Skeletal muscle satellite cell (primary cell): ENCODE measurements at regions not wholly inside any gene's neighbourhood (a gene's known extent, or its start where the extent isn't known, plus 50 kb on each side); places are given as distances from the start of the nearest gene placed in this dataset.

Experiments
- H3K27me3 ChIP-seq: 2 replicates; pipeline ENCODE4 v1.7.0; 2013; ENCODE audit warnings: low read length; ENCODE audit not compliant: control insufficient read depth, insufficient read depth
- H3K36me3 ChIP-seq: 2 replicates; pipeline ENCODE4 v1.7.0; 2013; ENCODE audit warnings: mild to moderate bottlenecking, control low read depth, low read length; ENCODE audit not compliant: insufficient read depth
- H3K4me1 ChIP-seq: 2 replicates; pipeline ENCODE4 v1.7.0; 2013; ENCODE audit warnings: low read length; ENCODE audit not compliant: control insufficient read depth, insufficient read depth
- H3K4me2 ChIP-seq: 2 replicates; pipeline ENCODE4 v1.7.0; 2013; ENCODE audit warnings: mild to moderate bottlenecking, low read length
- H3K4me3 ChIP-seq: 2 replicates; pipeline ENCODE4 v1.7.0; 2013; ENCODE audit warnings: low read length
- H3K9ac ChIP-seq: 2 replicates; pipeline ENCODE4 v1.7.0; 2013; ENCODE audit warnings: mild to moderate bottlenecking, low read depth, low read length, moderate library complexity
- H3K9me3 ChIP-seq: replicated peaks from 2 replicates; pipeline ENCODE4 v1.7.0; 2013; ENCODE audit warnings: mild to moderate bottlenecking, control low read depth, low read length

GRCh38 chr12:108399514-108399913 is 60.4 kb upstream of the CMKLR1 start:
- H3K36me3 ChIP-seq, result no peaks in the 10 kb centered on the region
- no peak overlapping the region for H3K4me2 ChIP-seq
- no peaks in the 10 kb centered on the region for H3K4me1 ChIP-seq
- peaks cover 15% of the 10 kb centered on the region for H3K27me3 ChIP-seq
- no peak overlapping the region for H3K9ac ChIP-seq
- H3K9me3 ChIP-seq, result no peaks in the 10 kb centered on the region
- no peak overlapping the region for H3K4me3 ChIP-seq

DNA sequence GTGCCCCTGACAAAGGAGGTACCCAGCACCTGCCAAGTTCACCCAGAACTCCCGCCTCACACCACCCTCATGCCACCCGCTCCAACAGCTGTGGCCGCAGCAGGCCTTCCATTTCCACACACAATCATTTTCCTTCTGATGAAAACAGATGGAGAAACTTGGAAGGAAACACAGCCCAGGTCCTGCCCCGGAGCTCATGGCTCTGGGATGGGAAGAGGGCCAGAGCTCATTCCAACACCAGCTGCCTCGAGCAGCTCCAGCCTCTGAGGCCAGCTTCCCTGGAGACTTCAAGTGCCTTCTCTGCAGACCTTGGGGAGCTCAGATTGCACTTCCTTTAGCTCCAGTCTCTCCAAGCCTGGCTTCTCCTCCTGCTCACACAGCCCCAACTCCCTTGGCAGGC is 55.1 kb upstream of the CMKLR1 start:
- H3K36me3 ChIP-seq, result no peaks in the 10 kb centered on the region
- H3K9me3 ChIP-seq, result no peaks in the 10 kb centered on the region
- no peak overlapping the region for H3K9ac ChIP-seq
- H3K27me3 ChIP-seq, result peaks cover 28% of the 10 kb centered on the region
- H3K4me3 ChIP-seq, result no peak overlapping the region
- H3K4me2 ChIP-seq, result no peak overlapping the region
- H3K4me1 ChIP-seq, result no peaks in the 10 kb centered on the region

DNA sequence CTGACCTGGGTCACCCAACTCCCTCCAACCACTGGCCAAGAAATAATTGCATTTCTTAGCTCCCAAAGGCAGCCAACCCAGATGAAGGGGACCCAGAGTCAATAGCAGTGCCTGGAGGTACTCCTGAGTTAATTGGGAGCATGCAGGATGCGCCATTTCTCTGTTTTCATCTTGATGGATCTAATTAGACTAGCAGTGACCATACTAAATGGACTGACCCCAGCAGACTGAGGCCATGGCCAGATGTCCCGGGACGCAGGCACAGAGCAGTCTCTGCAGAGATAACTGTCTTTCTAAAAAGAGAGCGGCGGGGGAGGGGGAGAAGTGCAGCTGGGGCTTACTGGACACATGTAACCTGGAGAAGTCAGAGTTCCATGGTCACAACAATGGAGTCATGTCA is 53.2 kb upstream of the CMKLR1 start:
- Histone ChIP-seq H3K9ac (no peak overlapping the region), H3K4me3 (no peak overlapping the region), H3K4me1 (no peaks in the 10 kb centered on the region), H3K27me3 (peaks cover 25% of the 10 kb centered on the region), H3K4me2 (no peak overlapping the region), H3K9me3 (no peaks in the 10 kb centered on the region), H3K36me3 (no peaks in the 10 kb centered on the region)

GRCh38 chr12:108390495-108391203 is 51.5 kb upstream of the CMKLR1 start:
- Histone ChIP-seq H3K27me3 (peaks cover 25% of the 10 kb centered on the region), H3K36me3 (no peaks in the 10 kb centered on the region), H3K4me3 (no peak overlapping the region), H3K4me1 (no peaks in the 10 kb centered on the region), H3K4me2 (no peak overlapping the region), H3K9ac (no peak overlapping the region), H3K9me3 (no peaks in the 10 kb centered on the region)

DNA sequence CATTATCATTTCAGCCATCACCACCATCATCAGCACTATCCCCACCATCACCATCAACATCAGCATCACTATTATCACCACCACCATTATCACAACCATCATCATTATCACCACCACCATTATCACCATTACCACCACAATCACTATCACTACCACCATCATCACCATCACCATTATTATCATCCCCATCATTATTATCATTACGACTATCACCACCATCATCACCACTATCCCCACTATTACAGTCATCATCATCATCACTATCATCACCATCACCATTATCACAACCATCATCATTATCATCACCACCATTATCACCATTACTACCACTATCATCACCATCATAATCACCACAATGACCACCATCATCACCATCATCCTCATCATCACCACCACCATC is 50.4 kb upstream of the CMKLR1 start:
- Histone ChIP-seq H3K4me2 (no peak overlapping the region), H3K9me3 (no peaks in the 10 kb centered on the region), H3K4me1 (no peaks in the 10 kb centered on the region), H3K4me3 (no peak overlapping the region), H3K36me3 (no peaks in the 10 kb centered on the region), H3K9ac (no peak overlapping the region), H3K27me3 (peaks cover 25% of the 10 kb centered on the region)
